HEK293T (cell line): ENCODE measurements at regions not wholly inside any gene's neighbourhood (a gene's known extent, or its start where the extent isn't known, plus 50 kb on each side); places are given as distances from the start of the nearest gene placed in this dataset.

Experiments used
- ARNT ChIP-seq: fragments of 450-650 bp; IDR thresholded peaks from 2 replicates; pipeline ENCODE4 v1.6.1; 2017; ENCODE audit warnings: mild to moderate bottlenecking
- BHLHE40 ChIP-seq: fragments of 450-650 bp; IDR thresholded peaks from 2 replicates; pipeline ENCODE4 v1.6.1; 2016; ENCODE audit warnings: mild to moderate bottlenecking, moderate library complexity, borderline replicate concordance
- CTBP1 ChIP-seq: fragments of 450-650 bp; IDR thresholded peaks from 2 replicates; pipeline ENCODE4 v1.6.1; 2016; ENCODE audit warnings: borderline replicate concordance
- ELF4 ChIP-seq: fragments of 450-650 bp; IDR thresholded peaks from 2 replicates; pipeline ENCODE4 v1.6.1; 2017; ENCODE audit warnings: antibody characterized with exemption
- FOXA1 ChIP-seq: fragments of 450-650 bp; IDR thresholded peaks from 2 replicates; pipeline ENCODE4 v1.6.1; 2016; ENCODE audit warnings: mild to moderate bottlenecking
- FOXK2 ChIP-seq: fragments of 450-650 bp; IDR thresholded peaks from 2 replicates; pipeline ENCODE4 v1.6.1; 2016; ENCODE audit warnings: mild to moderate bottlenecking
- FOXM1 ChIP-seq: fragments of 450-650 bp; IDR thresholded peaks from 2 replicates; pipeline ENCODE4 v1.6.1; 2017; ENCODE audit warnings: mild to moderate bottlenecking, borderline replicate concordance
- HDGF ChIP-seq: fragments of 450-650 bp; IDR thresholded peaks from 2 replicates; pipeline ENCODE4 v1.6.1; 2017; ENCODE audit warnings: antibody characterized with exemption, borderline replicate concordance
- L3MBTL2 ChIP-seq: fragments of 450-650 bp; conservative IDR thresholded peaks from 2 replicates; pipeline ENCODE4 v1.6.1; 2016; ENCODE audit warnings: mild to moderate bottlenecking
- LEF1 ChIP-seq: fragments of 450-650 bp; IDR thresholded peaks from 2 replicates; pipeline ENCODE4 v1.6.1; 2017; ENCODE audit warnings: mild to moderate bottlenecking, borderline replicate concordance
- NFRKB ChIP-seq: fragments of 450-650 bp; IDR thresholded peaks from 2 replicates; pipeline ENCODE4 v1.6.1; 2016; ENCODE audit warnings: mild to moderate bottlenecking, moderate library complexity
- PKNOX1 ChIP-seq: fragments of 450-650 bp; IDR thresholded peaks from 2 replicates; pipeline ENCODE4 v1.6.1; 2016
- SP1 ChIP-seq: fragments of 450-650 bp; IDR thresholded peaks from 2 replicates; pipeline ENCODE4 v1.6.1; 2017
- SUZ12 ChIP-seq: fragments of 450-650 bp; IDR thresholded peaks from 2 replicates; pipeline ENCODE4 v1.6.1; 2016; ENCODE audit warnings: mild to moderate bottlenecking

GRCh38 chr6:11367638-11368199 is 135.3 kb upstream of the NEDD9 start:
- TF ChIP-seq NFRKB, result no peak
- TF ChIP-seq SUZ12, result no peak
- TF ChIP-seq FOXK2, result no peak
- no peak for TF ChIP-seq PKNOX1
- no peak for TF ChIP-seq LEF1
- TF ChIP-seq FOXM1, result no peak
- TF ChIP-seq CTBP1, result no peak
- TF ChIP-seq L3MBTL2, result no peak
- TF ChIP-seq ELF4, result no peak
- TF ChIP-seq BHLHE40, result no peak
- TF ChIP-seq SP1, result no peak
- TF ChIP-seq ARNT, result no peak
- no peak for TF ChIP-seq HDGF
- no peak for TF ChIP-seq FOXA1
